ENCODE measurements at regions not wholly inside any gene's neighbourhood (a gene's known extent, or its start where the extent isn't known, plus 50 kb on each side); places are given as distances from the start of the nearest gene placed in this dataset.

- TF ChIP-seq CTCF (IDR thresholded peaks at IDR 0.05): no peak
- TF ChIP-seq POLR2AphosphoS5 (IDR thresholded peaks at IDR 0.05; ENCODE audit: low read depth, low read length): no peak
Observed at GRCh38 chr1:201764166-201764565, 64.8 kb upstream of the IPO9 start.
